Umbilical cord (tissue), 1 donor: ENCODE measurements at regions not wholly inside any gene's neighbourhood (a gene's known extent, or its start where the extent isn't known, plus 50 kb on each side); places are given as distances from the start of the nearest gene placed in this dataset.
"Not testable (repeated sequence)": the region's sequence is repeated elsewhere in the genome, so short reads cannot be mapped to it uniquely, and the experiment has no call there.

Experiments used
- DNase-seq: peaks from one replicate; pipeline ENCODE4 v3.0.0-alpha.2; 2015; ENCODE audit warnings: low spot score

GRCh38 chr20:43837856-43838702 is 76.6 kb upstream of the TOX2 start:
- no peak for DNase-seq

GRCh38 chr20:43836790-43837189 is 77.9 kb upstream of the TOX2 start:
- DNase-seq, result no peak

- DNase-seq, result no peak
These were observed 78.6 kb upstream of the TOX2 start for GRCh38 chr20:43835944-43836508.

- no peak for DNase-seq
These were observed 80.9 kb upstream of the TOX2 start for GRCh38 chr20:43833511-43834395.

GRCh38 chr20:43832961-43833360 is 81.7 kb upstream of the TOX2 start:
- no peak for DNase-seq

GRCh38 chr20:43832096-43832816 is 82.4 kb upstream of the TOX2 start:
- DNase-seq, result no peak

GRCh38 chr20:43831481-43832065 is 83.1 kb upstream of the TOX2 start:
- DNase-seq, result no peak

- DNase-seq, result no peak
These were observed 83.8 kb upstream of the TOX2 start for GRCh38 chr20:43830883-43831282.

GRCh38 chr20:43829951-43830690 is 84.5 kb upstream of the TOX2 start:
- no peak for DNase-seq

GRCh38 chr20:43827940-43828562 is 86.6 kb upstream of the TOX2 start:
- no peak for DNase-seq

GRCh38 chr20:43826943-43827342 is 87.7 kb upstream of the TOX2 start:
- DNase-seq, result not testable (repeated sequence)

- no peak for DNase-seq
These were observed 89.1 kb upstream of the TOX2 start for GRCh38 chr20:43825581-43825980.

- DNase-seq, result no peak
These were observed 89.6 kb upstream of the TOX2 start for GRCh38 chr20:43825051-43825402.

- no peak for DNase-seq
These were observed 90.2 kb upstream of the TOX2 start for GRCh38 chr20:43824309-43825050.

- DNase-seq, result no peak
These were observed 92.9 kb upstream of the TOX2 start for GRCh38 chr20:43821795-43822194.

GRCh38 chr20:43820731-43821330 is 93.8 kb upstream of the TOX2 start:
- DNase-seq, result no peak

- no peak for DNase-seq
These were observed 85.4 kb upstream of the GTSF1L start for GRCh38 chr20:43812216-43812615.

GRCh38 chr20:43809206-43809819 is 82.5 kb upstream of the GTSF1L start:
- DNase-seq, result no peak

- no peak for DNase-seq
These were observed 78.0 kb upstream of the GTSF1L start for GRCh38 chr20:43804781-43805180.
